ENCODE measurements at regions not wholly inside any gene's neighbourhood (a gene's known extent, or its start where the extent isn't known, plus 50 kb on each side); places are given as distances from the start of the nearest gene placed in this dataset.
A peak's percentile ranks its signal among the peaks of the same experiment; 100 is the strongest.

- TF ChIP-seq CTCF (conservative IDR thresholded peaks at IDR 0.05; ENCODE audit: low read depth in 2 of 2) (peak in 1 of 2 experiments; percentile 32; a peak in 1 of 4 replicates), REST (IDR thresholded peaks at IDR 0.05; ENCODE audit: unreplicated experiment) (no peak), EZH2phosphoT487 (IDR thresholded peaks at IDR 0.05; ENCODE audit: unreplicated experiment) (no peak), JUNB (IDR thresholded peaks at IDR 0.05; ENCODE audit: unreplicated experiment) (no peak), EZH2 (IDR thresholded peaks at IDR 0.05; ENCODE audit: low read depth, unreplicated experiment) (no peak), POLR2AphosphoS5 (IDR thresholded peaks at IDR 0.05; ENCODE audit: low read depth) (no peak), ZNF114 (CRISPR knock-in tag; IDR thresholded peaks at IDR 0.05) (no peak), CREB1 (CRISPR knock-in tag; IDR thresholded peaks at IDR 0.05; ENCODE audit: low read depth) (no peak)
Measured at GRCh38 chr6:62615366-62616015, 329.5 kb upstream of the KHDRBS2 start.

All from GM23338 (cell line).